GM18861 (cell line): ENCODE measurements at regions not wholly inside any gene's neighbourhood (a gene's known extent, or its start where the extent isn't known, plus 50 kb on each side); places are given as distances from the start of the nearest gene placed in this dataset.
A peak's percentile ranks its signal among the peaks of the same experiment; 100 is the strongest.

ENCODE experiments used
- ATAC-seq: cut with Tn5 transposase; IDR thresholded peaks from one replicate; pipeline ENCODE4 v1.9.1; 2021; ENCODE audit not compliant: unreplicated experiment

- ATAC-seq, result no peak
These were observed 460.2 kb upstream of the ACVR2A start for GRCh38 chr2:147384659-147385058.

- ATAC-seq, result no peak
These were observed 462.4 kb upstream of the ACVR2A start for GRCh38 chr2:147382322-147382948.

DNA sequence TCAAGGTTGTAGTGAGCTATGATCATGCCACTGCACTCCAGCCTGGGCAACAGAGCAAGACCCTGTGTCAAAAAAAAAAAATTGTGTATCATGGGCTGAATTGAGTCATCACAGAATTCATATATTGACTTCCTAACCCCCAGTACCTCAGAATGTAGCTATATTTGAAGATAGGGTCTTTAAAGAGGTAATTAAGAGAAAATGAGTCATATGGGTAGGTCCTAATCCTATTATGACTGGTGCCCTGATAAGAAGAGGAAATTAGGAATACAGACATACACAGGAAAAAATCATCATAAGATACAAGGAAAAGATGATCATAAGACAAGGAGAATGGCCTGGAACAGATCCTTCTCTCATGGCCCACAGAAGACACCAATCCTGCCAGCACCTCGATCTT lies 466.4 kb upstream of the ACVR2A start:
- no peak for ATAC-seq

GRCh38 chr2:147375073-147375472 lies 469.8 kb upstream of the ACVR2A start:
- ATAC-seq, result no peak

DNA sequence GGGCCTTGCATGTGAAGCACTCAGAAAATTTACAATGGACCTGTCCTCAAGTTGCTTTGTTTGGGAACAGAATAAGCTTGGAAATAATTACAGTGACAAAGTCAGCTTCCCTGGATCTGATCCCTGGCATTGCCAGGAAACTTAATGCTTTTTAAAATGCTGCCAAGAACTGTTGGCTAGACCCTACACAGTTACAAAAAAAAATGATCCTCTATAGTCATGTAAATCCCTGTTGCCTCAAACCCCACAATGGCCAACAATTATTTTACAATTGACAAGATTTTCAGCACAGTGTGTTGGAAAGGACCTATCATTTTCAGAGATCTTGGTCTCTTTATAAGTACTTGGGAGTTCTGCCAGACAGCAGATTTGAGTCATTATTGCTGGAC lies 470.4 kb upstream of the ACVR2A start:
- ATAC-seq, result no peak

- no peak for ATAC-seq
These were observed 470.9 kb upstream of the ACVR2A start for GRCh38 chr2:147373800-147374422.

DNA sequence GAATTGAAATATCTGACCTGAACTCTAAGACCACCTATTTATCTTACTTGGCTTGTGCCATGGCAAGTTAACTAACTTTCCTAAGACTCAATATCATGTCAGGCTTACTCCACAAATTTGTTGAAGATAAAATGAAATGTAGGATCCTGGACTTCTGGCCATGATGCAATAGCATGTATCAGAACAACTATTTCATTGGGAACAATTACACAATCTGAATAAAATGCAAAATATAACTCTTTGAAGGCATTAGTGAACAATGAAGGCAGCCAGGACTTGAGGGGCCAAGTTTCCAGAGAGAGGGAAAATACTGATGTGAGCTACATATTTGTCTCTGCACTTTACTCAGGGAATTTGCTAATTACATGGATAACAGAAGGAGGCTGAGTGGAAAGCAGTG lies 476.5 kb upstream of the ACVR2A start:
- ATAC-seq, result no peak

GRCh38 chr2:147366279-147366678 lies 478.6 kb upstream of the ACVR2A start:
- no peak for ATAC-seq

DNA sequence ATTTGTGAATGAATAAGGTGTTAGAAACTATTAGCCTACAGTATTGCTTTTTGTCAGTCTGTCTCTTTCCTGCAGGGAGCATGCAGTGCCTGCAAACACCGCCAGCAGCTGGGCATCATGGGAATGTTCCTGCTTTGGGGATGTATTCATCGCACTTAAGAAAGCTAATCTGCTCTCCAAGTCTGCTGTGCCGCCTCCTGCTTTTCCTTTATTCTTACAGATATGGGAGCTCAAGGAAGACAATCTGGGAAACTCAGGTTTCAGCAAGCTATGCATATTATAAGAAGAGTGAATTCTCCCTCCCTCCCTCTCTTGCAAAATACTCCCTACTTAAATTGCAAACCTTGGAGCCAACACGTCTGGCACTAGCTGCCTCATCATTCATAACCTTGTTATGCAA lies 479.2 kb upstream of the ACVR2A start:
- no peak for ATAC-seq

- ATAC-seq, result peak; percentile 73
These were observed 480.2 kb upstream of the ACVR2A start for GRCh38 chr2:147364597-147364996.

GRCh38 chr2:147363181-147363580 lies 481.6 kb upstream of the ACVR2A start:
- no peak for ATAC-seq

GRCh38 chr2:147358375-147358774 lies 486.5 kb upstream of the ACVR2A start:
- ATAC-seq, result no peak

DNA sequence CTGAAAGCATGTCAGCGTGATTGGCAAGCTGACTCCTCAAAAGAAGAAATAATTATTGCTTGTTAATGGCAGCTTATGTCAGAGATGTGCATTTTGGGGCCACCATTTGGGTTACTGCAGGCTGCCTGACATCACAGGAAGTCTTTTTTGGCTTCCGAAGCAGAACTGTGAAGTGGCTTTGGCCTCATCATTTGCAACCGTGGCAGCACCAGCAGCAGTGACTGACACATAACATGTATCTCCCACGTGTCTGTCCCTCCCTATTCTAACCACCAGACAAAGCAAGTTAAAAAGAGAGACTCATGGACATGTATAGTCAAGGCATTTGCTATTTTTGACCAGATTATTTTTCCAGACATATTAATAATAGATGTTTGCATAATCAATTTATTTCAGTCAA lies 488.7 kb upstream of the ACVR2A start:
- ATAC-seq, result no peak

DNA sequence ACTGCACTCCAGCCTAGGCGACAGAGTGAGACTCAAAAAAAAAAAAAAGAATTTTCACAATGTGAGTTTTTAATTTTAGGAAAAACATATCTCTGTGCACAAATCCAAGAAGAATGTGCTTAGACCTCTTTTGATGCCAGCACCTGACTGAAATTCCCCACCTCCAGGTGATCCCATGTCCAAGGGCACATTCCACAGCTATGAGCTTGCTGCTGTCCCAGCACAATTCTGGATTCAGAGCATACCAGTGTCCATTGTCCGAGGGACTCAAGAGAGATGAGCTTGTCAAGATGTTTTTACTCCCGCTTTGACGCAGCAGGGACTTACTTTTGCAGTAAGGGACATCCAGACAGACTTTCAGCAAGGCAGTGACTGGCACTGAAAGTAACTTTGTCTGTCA lies 489.1 kb upstream of the ACVR2A start:
- no peak for ATAC-seq

DNA sequence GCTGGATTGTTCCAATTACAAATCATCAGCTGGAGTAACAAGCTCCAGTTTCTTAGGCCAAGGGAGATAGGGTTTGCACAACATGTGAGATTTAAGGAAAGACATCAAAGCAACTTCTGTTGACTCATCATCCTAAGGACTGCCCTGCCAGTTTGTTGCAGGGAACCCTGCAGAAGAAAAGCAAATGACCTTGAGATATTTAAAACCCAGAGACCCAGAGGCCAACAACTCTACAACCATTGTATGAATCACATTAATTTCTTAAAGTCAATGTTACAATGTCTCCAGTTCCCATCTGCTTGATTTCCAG lies 491.8 kb upstream of the ACVR2A start:
- ATAC-seq, result no peak

DNA sequence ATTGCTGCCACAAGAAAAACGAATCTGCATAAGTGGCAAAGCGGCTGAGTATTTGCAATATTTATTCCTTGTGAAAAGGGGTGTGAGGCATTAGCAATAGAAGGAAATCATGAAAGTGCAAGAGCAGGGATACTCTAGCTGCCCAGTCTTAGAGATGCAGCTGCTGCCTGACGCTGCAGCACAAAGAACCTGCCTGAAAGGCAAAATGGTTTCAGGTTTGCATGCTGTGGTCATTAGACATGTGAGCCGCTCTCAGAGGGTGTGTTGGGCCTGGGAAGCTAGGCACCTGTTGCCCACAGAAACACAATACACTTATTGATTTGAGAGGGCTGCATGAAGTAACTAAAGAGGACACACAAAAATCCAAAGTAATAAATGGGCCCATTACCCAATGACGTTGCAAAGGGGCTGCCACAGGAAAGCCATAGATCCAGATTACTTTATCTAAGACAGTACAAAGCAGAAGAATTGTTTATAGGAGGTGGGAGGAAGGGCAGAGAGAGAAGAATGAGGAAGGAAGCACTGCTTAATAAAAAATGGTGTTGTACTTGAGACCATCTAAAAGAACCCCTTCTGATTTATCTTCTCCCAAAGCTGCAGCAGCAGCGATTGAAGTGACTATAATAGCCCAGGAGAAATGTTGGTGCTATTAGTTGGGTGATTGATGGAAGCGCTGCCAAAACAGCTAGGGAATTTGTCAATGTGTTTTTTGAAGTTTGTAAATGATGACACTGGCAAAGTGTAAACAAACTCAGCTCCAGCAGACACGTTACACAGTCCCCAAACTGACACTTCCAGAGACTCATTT lies 492.4 kb upstream of the ACVR2A start:
- no peak for ATAC-seq

DNA sequence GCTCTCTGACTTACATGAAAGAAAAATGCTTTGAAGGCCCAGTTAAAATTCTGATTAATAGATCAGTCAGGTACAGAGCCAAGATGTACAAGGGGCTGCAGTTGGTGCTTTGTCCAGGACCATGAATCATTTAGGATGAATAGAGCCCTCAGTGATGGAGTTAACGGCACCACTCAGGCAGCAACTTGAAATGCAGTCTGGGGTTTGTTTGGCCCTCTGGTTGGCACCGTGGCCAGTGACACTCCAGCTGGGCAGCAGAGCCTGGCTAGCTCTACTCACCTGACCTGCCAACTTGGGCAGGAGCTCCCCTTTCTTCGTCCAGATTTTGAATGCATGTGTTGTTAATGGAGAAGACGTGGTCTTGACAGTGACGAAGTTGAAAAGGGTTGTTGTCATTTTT lies 493.0 kb upstream of the ACVR2A start:
- ATAC-seq, result no peak

GRCh38 chr2:147348931-147349555 lies 495.8 kb upstream of the ACVR2A start:
- no peak for ATAC-seq

DNA sequence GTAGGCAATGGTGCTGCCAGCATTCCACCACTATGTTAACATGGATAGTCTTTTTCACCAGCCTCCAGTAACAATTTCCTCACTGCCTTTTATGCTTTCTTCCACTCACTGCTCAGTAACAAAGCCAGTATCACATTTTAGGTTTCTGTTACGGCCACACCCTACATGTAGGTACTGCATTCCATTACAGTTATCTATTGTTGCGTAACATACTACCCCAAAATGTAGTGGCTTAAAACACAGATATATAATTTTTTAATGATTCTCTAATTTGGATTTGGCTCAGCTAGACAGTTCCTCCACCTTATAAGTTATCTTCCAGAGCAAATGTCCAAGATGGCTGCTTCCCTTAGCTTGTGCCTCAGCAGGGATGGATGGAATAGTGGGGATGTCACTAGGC lies 498.7 kb upstream of the ACVR2A start:
- no peak for ATAC-seq

GRCh38 chr2:147345246-147345645 lies 499.6 kb upstream of the ACVR2A start:
- no peak for ATAC-seq

- no peak for ATAC-seq
These were observed 502.5 kb upstream of the ACVR2A start for GRCh38 chr2:147342329-147342728.

DNA sequence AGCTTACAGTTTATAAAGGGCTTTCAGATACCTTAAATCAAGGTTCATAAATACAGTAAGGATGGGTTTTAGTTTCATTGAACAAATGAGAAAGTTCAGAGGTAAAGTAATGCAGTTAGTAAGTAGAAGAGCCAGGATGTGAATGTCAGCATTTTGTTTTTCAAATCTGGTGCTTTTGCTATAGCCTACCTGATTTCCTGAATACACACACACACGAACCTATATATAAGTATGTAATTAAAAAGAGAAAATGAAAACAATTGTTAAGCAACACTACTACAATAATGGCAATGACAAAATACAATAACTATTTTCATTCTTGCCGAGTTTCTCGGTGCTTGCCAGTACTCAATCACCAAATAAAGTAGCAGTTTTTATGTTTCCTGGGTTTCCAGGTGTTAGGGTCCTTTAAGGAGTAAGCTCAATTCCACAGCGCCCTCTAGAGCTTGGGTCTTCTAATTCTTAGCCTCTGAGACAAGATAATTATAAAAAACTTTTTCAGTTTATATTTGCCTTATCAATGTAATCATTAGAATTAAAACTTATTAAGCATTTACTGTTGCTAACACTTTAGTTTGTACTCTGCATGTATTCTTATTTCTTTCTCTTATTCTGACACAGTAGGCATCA lies 512.9 kb upstream of the ACVR2A start:
- peak; percentile 66 for ATAC-seq
